HUES6 (cell line): ENCODE measurements at regions not wholly inside any gene's neighbourhood (a gene's known extent, or its start where the extent isn't known, plus 50 kb on each side); places are given as distances from the start of the nearest gene placed in this dataset.

Source experiments
- H3K27ac ChIP-seq: 2 replicates; pipeline ENCODE4 v1.7.0; 2013; ENCODE audit warnings: low read depth, mild to moderate bottlenecking, low read length, inconsistent platforms
- H3K27me3 ChIP-seq: 2 replicates; pipeline ENCODE4 v1.6.1; 2013; ENCODE audit warnings: low read length; ENCODE audit not compliant: control insufficient read depth, insufficient read depth
- H3K36me3 ChIP-seq: 2 replicates; pipeline ENCODE4 v1.6.1; 2013; ENCODE audit warnings: low read length; ENCODE audit not compliant: control insufficient read depth, insufficient read depth
- H3K4me1 ChIP-seq: 2 replicates; pipeline ENCODE4 v1.6.1; 2013; ENCODE audit warnings: low read length; ENCODE audit not compliant: control insufficient read depth, insufficient read depth
- H3K4me3 ChIP-seq: 2 replicates; pipeline ENCODE4 v1.5.1; 2013; ENCODE audit warnings: low read depth, low read length
- H3K9ac ChIP-seq: one replicate; pipeline ENCODE4 v1.6.1; 2013; ENCODE audit warnings: mild to moderate bottlenecking, low read length
- H3K9me3 ChIP-seq: 2 replicates; pipeline ENCODE4 v1.6.1; 2013; ENCODE audit warnings: low read depth, low read length; ENCODE audit not compliant: control insufficient read depth, insufficient read depth

- Histone ChIP-seq H3K9me3 (peaks cover 10% of the 10 kb centered on the region), H3K4me1 (no peaks in the 10 kb centered on the region), H3K36me3 (no peaks in the 10 kb centered on the region), H3K9ac (no peak overlapping the region), H3K27ac (no peak overlapping the region), H3K27me3 (no peaks in the 10 kb centered on the region), H3K4me3 (no peak overlapping the region)
Observed at GRCh38 chr4:143099693-143100092, 85.0 kb upstream of the USP38 start.

GRCh38 chr4:143109376-143109775 lies 75.3 kb upstream of the USP38 start:
- H3K4me1 ChIP-seq: no peaks in the 10 kb centered on the region
- no peaks in the 10 kb centered on the region for H3K36me3 ChIP-seq
- H3K27me3 ChIP-seq: no peaks in the 10 kb centered on the region
- H3K27ac ChIP-seq: 0 out of 2 replicates have a peak overlapping the region, but pooled peaks have one; percentile 7
- no peak overlapping the region for H3K4me3 ChIP-seq
- no peaks in the 10 kb centered on the region for H3K9me3 ChIP-seq
- H3K9ac ChIP-seq: no peak overlapping the region

GRCh38 chr4:143118663-143119062 lies 66.1 kb upstream of the USP38 start:
- Histone ChIP-seq H3K4me1 (no peaks in the 10 kb centered on the region), H3K9me3 (0 out of 2 replicates have a peak, but pooled peaks cover 3% of the 10 kb centered on the region), H3K36me3 (no peaks in the 10 kb centered on the region), H3K27me3 (no peaks in the 10 kb centered on the region), H3K4me3 (no peak overlapping the region), H3K27ac (no peak overlapping the region), H3K9ac (no peak overlapping the region)

- no peak overlapping the region for H3K27ac ChIP-seq
- no peaks in the 10 kb centered on the region for H3K4me1 ChIP-seq
- no peaks in the 10 kb centered on the region; the same call in 1 of the 2 replicates for H3K9me3 ChIP-seq
- no peak overlapping the region for H3K9ac ChIP-seq
- no peaks in the 10 kb centered on the region for H3K27me3 ChIP-seq
- H3K4me3 ChIP-seq: no peak overlapping the region
- H3K36me3 ChIP-seq: no peaks in the 10 kb centered on the region
Observed at GRCh38 chr4:143127621-143128020, 57.1 kb upstream of the USP38 start.

- no peaks in the 10 kb centered on the region for H3K36me3 ChIP-seq
- no peaks in the 10 kb centered on the region for H3K27me3 ChIP-seq
- no peak overlapping the region for H3K27ac ChIP-seq
- no peak overlapping the region for H3K4me3 ChIP-seq
- no peaks in the 10 kb centered on the region for H3K9me3 ChIP-seq
- H3K9ac ChIP-seq: no peak overlapping the region
- H3K4me1 ChIP-seq: no peaks in the 10 kb centered on the region
Observed at GRCh38 chr4:143133977-143134376, 50.7 kb upstream of the USP38 start.
